SK-N-SH (cell line): ENCODE measurements at regions not wholly inside any gene's neighbourhood (a gene's known extent, or its start where the extent isn't known, plus 50 kb on each side); places are given as distances from the start of the nearest gene placed in this dataset.
"Not testable (repeated sequence)": the region's sequence is repeated elsewhere in the genome, so short reads cannot be mapped to it uniquely, and the experiment has no call there.

Source experiments
- CTCF ChIA-PET: fragments of 300-600, 350-600 bp; formaldehyde crosslinking; extraction: SDS; loops from one replicate; lab custom pipeline; 2021; lab: Yijun Ruan, JAX
- POLR2A ChIA-PET: fragments of 350-600 bp; sonication (Branson Sonifier 250); formaldehyde crosslinking; extraction: SDS; loops from one replicate; lab custom pipeline; 2020; ENCODE audit warnings: antibody characterized with exemption, inconsistent platforms; lab: Yijun Ruan, JAX
- DNase-seq: peaks from one replicate; pipeline ENCODE4 v3.0.0; 2012
- H2AFZ ChIP-seq: fragments of 200-600 bp; sonication (generic); 2 replicates; pipeline ENCODE4 v1.8.1; 2016; ENCODE audit warnings: antibody characterized with exemption, mild to moderate bottlenecking, low read depth
- H3F3A ChIP-seq: fragments of 200-600 bp; sonication (generic); replicated peaks from 2 replicates; pipeline ENCODE3; 2016; ENCODE audit warnings: antibody characterized with exemption, mild to moderate bottlenecking; ENCODE audit not compliant: insufficient read depth
- H3K27ac ChIP-seq, 2 experiments: fragments of 200-500 bp in 1 of 2; fragments of 200-600 bp in 1 of 2; sonication (Bioruptor generic) in 1 of 2; sonication (generic), shearing (Covaris generic) in 1 of 2; 2 replicates each; pipeline versions ENCODE4 v1.5.1 to v1.6.1; 2014 to 2016; ENCODE audit warnings: low read depth in 2 of 2, inconsistent platforms in 1 of 2, low read length in 1 of 2, mild to moderate bottlenecking in 1 of 2, mixed read lengths in 1 of 2
- H3K27me3 ChIP-seq: fragments of 200-600 bp; sonication (generic), shearing (Covaris generic); 2 replicates; pipeline ENCODE4 v1.6.1; 2016; ENCODE audit warnings: mixed run types; ENCODE audit not compliant: insufficient read depth
- H3K36me3 ChIP-seq, 2 experiments: fragments of 200-500 bp in 1 of 2; fragments of 200-600 bp in 1 of 2; sonication (Bioruptor generic) in 1 of 2; sonication (generic) in 1 of 2; replicated peaks in 1 of 2; 2 replicates each; pipeline versions ENCODE3 to v1.5.1; 2014 to 2016; ENCODE audit warnings: low read length in 1 of 2, mild to moderate bottlenecking in 1 of 2; ENCODE audit not compliant: insufficient read depth in 2 of 2, control insufficient read depth in 1 of 2
- H3K4me1 ChIP-seq, 2 experiments: fragments of 200-500 bp in 1 of 2; fragments of 200-600 bp in 1 of 2; sonication (Bioruptor generic) in 1 of 2; sonication (generic), shearing (Covaris generic) in 1 of 2; 2 replicates each; pipeline versions ENCODE4 v1.5.1 to v1.6.1; 2014 to 2016; ENCODE audit warnings: low read depth in 1 of 2, low read length in 1 of 2, mixed run types in 1 of 2; ENCODE audit not compliant: insufficient read depth in 2 of 2, control insufficient read depth in 1 of 2
- H3K4me2 ChIP-seq: fragments of 200-600 bp; sonication (generic), shearing (Covaris generic); 2 replicates; pipeline ENCODE4 v1.6.1; 2017; ENCODE audit warnings: mixed run types
- H3K4me3 ChIP-seq, 2 experiments: fragments of 200-500 bp in 1 of 2; fragments of 200-600 bp in 1 of 2; sonication (Bioruptor generic) in 1 of 2; sonication (generic), shearing (Covaris generic) in 1 of 2; 2 replicates each; pipeline versions ENCODE4 v1.5.1 to v1.8.1; 2014 to 2016; ENCODE audit warnings: low read depth in 2 of 2, inconsistent platforms in 1 of 2, low read length in 1 of 2, mild to moderate bottlenecking in 1 of 2, mixed read lengths in 1 of 2, moderate library complexity in 1 of 2
- H3K79me2 ChIP-seq: fragments of 200-600 bp; sonication (generic); 2 replicates; pipeline ENCODE4 v1.8.1; 2017; ENCODE audit warnings: mild to moderate bottlenecking; ENCODE audit not compliant: insufficient read depth
- H3K9ac ChIP-seq: fragments of 200-600 bp; sonication (generic); 2 replicates; pipeline ENCODE4 v1.6.1; 2017; ENCODE audit warnings: mixed run types
- H3K9me2 ChIP-seq: fragments of 200-600 bp; sonication (generic); 2 replicates; pipeline ENCODE4 v1.6.1; 2017; ENCODE audit warnings: mixed run types
- H3K9me3 ChIP-seq: fragments of 200-600 bp; sonication (generic); 2 replicates; pipeline ENCODE4 v1.6.1; 2017; ENCODE audit warnings: mixed run types, mild to moderate bottlenecking, moderate library complexity
- H4K20me1 ChIP-seq: fragments of 200-600 bp; sonication (generic); 2 replicates; pipeline ENCODE4 v1.6.1; 2017; ENCODE audit warnings: mild to moderate bottlenecking, mixed run types; ENCODE audit not compliant: insufficient read depth
- ELF1 ChIP-seq: IDR thresholded peaks from 2 replicates; pipeline ENCODE4 v1.4.0; 2012
- EZH2phosphoT487 ChIP-seq: fragments of 200-600 bp; sonication (generic); IDR thresholded peaks from 2 replicates; pipeline ENCODE4 v1.6.1; 2017; ENCODE audit warnings: low read depth, mixed run types, mild to moderate bottlenecking, antibody characterized with exemption, moderate library complexity, borderline replicate concordance
- FOSL2 ChIP-seq: IDR thresholded peaks from 2 replicates; pipeline ENCODE4 v1.4.0; 2012; ENCODE audit warnings: low read depth, mild to moderate bottlenecking, moderate library complexity, borderline replicate concordance
- FOXM1 ChIP-seq: IDR thresholded peaks from 2 replicates; pipeline ENCODE4 v1.4.0; 2012; ENCODE audit warnings: low read depth, mild to moderate bottlenecking
- GABPA ChIP-seq: IDR thresholded peaks from 2 replicates; pipeline ENCODE4 v1.4.0; 2012; ENCODE audit warnings: low read depth, mild to moderate bottlenecking
- GATA2 ChIP-seq: sonication (generic); formaldehyde crosslinking; IDR thresholded peaks from 2 replicates; pipeline ENCODE4 v1.5.0; 2020; ENCODE audit warnings: mild to moderate bottlenecking, missing genetic modification reagents
- MAX ChIP-seq: IDR thresholded peaks from 2 replicates; pipeline ENCODE4 v1.4.0; 2012; ENCODE audit warnings: low read depth
- MEF2A ChIP-seq: IDR thresholded peaks from 2 replicates; pipeline ENCODE4 v1.4.0; 2012; ENCODE audit warnings: low read depth, borderline replicate concordance
- MXI1 ChIP-seq: IDR thresholded peaks from 2 replicates; pipeline ENCODE4 v1.6.1; 2012; ENCODE audit warnings: mild to moderate bottlenecking, low read depth, low read length, improper control_type of control experiment
- NFIC ChIP-seq: IDR thresholded peaks from 2 replicates; pipeline ENCODE4 v1.4.0; 2012; ENCODE audit warnings: borderline replicate concordance
- NRF1 ChIP-seq: IDR thresholded peaks from 2 replicates; pipeline ENCODE4 v1.6.1; 2012; ENCODE audit warnings: low read depth, mild to moderate bottlenecking, low read length
- RXRA ChIP-seq: IDR thresholded peaks from 2 replicates; pipeline ENCODE4 v1.4.0; 2012; ENCODE audit warnings: low read depth, mild to moderate bottlenecking, borderline replicate concordance
- TAF1 ChIP-seq: IDR thresholded peaks from 2 replicates; pipeline ENCODE4 v1.6.1; 2012; ENCODE audit warnings: low read depth, mild to moderate bottlenecking, low read length, moderate library complexity, borderline replicate concordance
- TCF12 ChIP-seq: IDR thresholded peaks from 2 replicates; pipeline ENCODE4 v1.4.0; 2012
- YY1 ChIP-seq: IDR thresholded peaks from 2 replicates; pipeline ENCODE4 v1.4.0; 2012; ENCODE audit warnings: low read depth, mild to moderate bottlenecking
- WGBS: methylation state at CpG from one replicate; pipeline ENCODE4 v1.1.6; 2017; ENCODE audit warnings: low lambda C conversion rate; 5-methylcytosine and 5-hydroxymethylcytosine counted together
- TF ChIP-seq, protein P1 (sequence below): fragments of 200-600 bp; sonication (generic); IDR thresholded peaks from 2 replicates; pipeline ENCODE4 v1.6.1; 2017; ENCODE audit warnings: antibody characterized with exemption, mild to moderate bottlenecking, moderate library complexity
- TF ChIP-seq, protein P2 (sequence below): IDR thresholded peaks from 2 replicates; pipeline ENCODE4; 2012
- TF ChIP-seq, protein P3 (sequence below): fragments of 150-350 bp; IDR thresholded peaks from 2 replicates; pipeline ENCODE4 v1.6.1; 2016; ENCODE audit warnings: mild to moderate bottlenecking, low read depth, low read length
- TF ChIP-seq, protein P4 (sequence below): IDR thresholded peaks from 2 replicates; pipeline ENCODE4 v1.4.0; 2012; ENCODE audit warnings: low read depth, borderline replicate concordance

DNA sequence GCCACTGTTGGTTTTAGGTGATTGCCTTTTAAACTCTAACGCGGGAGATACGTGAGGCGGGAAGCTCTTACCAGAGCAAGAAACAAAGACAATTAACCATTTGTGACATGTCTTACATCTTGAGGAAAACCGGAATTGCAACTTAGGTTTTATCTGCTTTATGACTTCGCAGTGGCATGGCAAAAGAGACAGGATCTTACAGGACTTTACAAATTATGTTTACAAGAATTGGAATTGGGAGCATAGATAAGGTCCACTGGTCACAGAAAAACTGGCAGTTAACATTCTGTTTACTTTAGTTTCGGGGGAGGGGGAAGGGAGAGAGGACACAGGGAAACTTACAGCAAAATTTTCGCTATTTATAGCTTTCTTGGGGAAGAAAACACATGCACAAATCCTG, 1119.6 kb downstream of the ZPLD1 start:
- POLR2A ChIA-PET = no interaction called here
- no peaks in the 10 kb centered on the region for H3K27me3 ChIP-seq
- no peak overlapping the region for H3K4me2 ChIP-seq
- no peak for TF ChIP-seq FOXM1
- TF ChIP-seq, protein P1, sequence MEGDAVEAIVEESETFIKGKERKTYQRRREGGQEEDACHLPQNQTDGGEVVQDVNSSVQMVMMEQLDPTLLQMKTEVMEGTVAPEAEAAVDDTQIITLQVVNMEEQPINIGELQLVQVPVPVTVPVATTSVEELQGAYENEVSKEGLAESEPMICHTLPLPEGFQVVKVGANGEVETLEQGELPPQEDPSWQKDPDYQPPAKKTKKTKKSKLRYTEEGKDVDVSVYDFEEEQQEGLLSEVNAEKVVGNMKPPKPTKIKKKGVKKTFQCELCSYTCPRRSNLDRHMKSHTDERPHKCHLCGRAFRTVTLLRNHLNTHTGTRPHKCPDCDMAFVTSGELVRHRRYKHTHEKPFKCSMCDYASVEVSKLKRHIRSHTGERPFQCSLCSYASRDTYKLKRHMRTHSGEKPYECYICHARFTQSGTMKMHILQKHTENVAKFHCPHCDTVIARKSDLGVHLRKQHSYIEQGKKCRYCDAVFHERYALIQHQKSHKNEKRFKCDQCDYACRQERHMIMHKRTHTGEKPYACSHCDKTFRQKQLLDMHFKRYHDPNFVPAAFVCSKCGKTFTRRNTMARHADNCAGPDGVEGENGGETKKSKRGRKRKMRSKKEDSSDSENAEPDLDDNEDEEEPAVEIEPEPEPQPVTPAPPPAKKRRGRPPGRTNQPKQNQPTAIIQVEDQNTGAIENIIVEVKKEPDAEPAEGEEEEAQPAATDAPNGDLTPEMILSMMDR = no peak
- TF ChIP-seq EZH2phosphoT487 = no peak
- TF ChIP-seq NRF1 = no peak
- TF ChIP-seq NFIC = no peak
- no peak for TF ChIP-seq MAX
- TF ChIP-seq, protein P2, sequence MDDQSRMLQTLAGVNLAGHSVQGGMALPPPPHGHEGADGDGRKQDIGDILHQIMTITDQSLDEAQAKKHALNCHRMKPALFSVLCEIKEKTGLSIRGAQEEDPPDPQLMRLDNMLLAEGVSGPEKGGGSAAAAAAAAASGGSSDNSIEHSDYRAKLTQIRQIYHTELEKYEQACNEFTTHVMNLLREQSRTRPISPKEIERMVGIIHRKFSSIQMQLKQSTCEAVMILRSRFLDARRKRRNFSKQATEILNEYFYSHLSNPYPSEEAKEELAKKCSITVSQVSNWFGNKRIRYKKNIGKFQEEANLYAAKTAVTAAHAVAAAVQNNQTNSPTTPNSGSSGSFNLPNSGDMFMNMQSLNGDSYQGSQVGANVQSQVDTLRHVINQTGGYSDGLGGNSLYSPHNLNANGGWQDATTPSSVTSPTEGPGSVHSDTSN = no peak
- no peak for TF ChIP-seq MEF2A
- no peak for TF ChIP-seq MXI1
- no peak for TF ChIP-seq TAF1
- no peak overlapping the region for H3K27ac ChIP-seq
- DNase-seq = no peak
- CTCF ChIA-PET = no interaction called here
- no peak overlapping the region for H3K4me3 ChIP-seq
- H3K9me2 ChIP-seq = no peaks in the 10 kb centered on the region
- no peaks in the 10 kb centered on the region for H3K79me2 ChIP-seq
- H3K36me3 ChIP-seq = no peaks in the 10 kb centered on the region
- H3K4me1 ChIP-seq = no peaks in the 10 kb centered on the region
- no peak overlapping the region for H3K9ac ChIP-seq
- WGBS = 72% methylated on average over 8 of the region's 8 CpGs
- no peak overlapping the region for H2AFZ ChIP-seq
- no peaks in the 10 kb centered on the region for H4K20me1 ChIP-seq
- H3F3A ChIP-seq = no peaks in the 10 kb centered on the region
- H3K9me3 ChIP-seq = no peaks in the 10 kb centered on the region

GRCh38 chr3:103564116-103564515, 1129.3 kb downstream of the ZPLD1 start:
- H3K4me3 ChIP-seq, H3K27me3 ChIP-seq, H3F3A ChIP-seq, H3K9me2 ChIP-seq, H3K27ac ChIP-seq, H3K9ac ChIP-seq, H3K36me3 ChIP-seq, H3K4me2 ChIP-seq, DNase-seq, POLR2A ChIA-PET, H3K4me1 ChIP-seq, H2AFZ ChIP-seq, H4K20me1 ChIP-seq, CTCF ChIA-PET, H3K9me3 ChIP-seq, H3K79me2 ChIP-seq: not testable (repeated sequence)
- WGBS = 54% methylated on average over 5 of the region's 6 CpGs

DNA sequence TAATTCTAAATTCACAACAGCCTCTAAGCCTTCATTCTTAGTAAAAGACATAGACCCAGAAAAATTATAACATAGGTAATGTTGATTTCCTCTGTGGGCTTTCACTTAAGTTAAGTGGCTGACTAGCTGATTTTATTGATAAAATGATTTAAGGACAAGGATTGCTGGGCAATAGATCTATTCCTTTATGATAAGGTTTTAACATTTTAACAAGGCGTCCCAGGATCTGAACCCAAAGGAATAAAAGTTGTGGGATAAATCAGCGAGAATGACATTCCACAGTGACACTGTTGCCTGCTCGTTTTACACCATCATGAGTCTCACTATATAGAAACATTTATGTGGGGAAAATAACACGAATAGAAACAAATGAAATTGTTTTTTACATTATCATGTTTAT, 1151.0 kb downstream of the ZPLD1 start:
- no peaks in the 10 kb centered on the region for H3K9me2 ChIP-seq
- H3K4me1 ChIP-seq = no peaks in the 10 kb centered on the region
- POLR2A ChIA-PET = no interaction called here
- H3K9ac ChIP-seq = no peak overlapping the region
- no peak overlapping the region for H3K4me3 ChIP-seq
- no peaks in the 10 kb centered on the region for H3K36me3 ChIP-seq
- no peak for DNase-seq
- no peaks in the 10 kb centered on the region for H3K9me3 ChIP-seq
- CTCF ChIA-PET = no interaction called here
- H3K27ac ChIP-seq = no peak overlapping the region
- 49% methylated on average over 4 of the region's 4 CpGs for WGBS
- no peaks in the 10 kb centered on the region for H4K20me1 ChIP-seq
- no peaks in the 10 kb centered on the region for H3K27me3 ChIP-seq
- H2AFZ ChIP-seq = no peak overlapping the region
- no peaks in the 10 kb centered on the region for H3K79me2 ChIP-seq
- H3F3A ChIP-seq = no peaks in the 10 kb centered on the region
- H3K4me2 ChIP-seq = no peak overlapping the region
- TF ChIP-seq, protein P3, sequence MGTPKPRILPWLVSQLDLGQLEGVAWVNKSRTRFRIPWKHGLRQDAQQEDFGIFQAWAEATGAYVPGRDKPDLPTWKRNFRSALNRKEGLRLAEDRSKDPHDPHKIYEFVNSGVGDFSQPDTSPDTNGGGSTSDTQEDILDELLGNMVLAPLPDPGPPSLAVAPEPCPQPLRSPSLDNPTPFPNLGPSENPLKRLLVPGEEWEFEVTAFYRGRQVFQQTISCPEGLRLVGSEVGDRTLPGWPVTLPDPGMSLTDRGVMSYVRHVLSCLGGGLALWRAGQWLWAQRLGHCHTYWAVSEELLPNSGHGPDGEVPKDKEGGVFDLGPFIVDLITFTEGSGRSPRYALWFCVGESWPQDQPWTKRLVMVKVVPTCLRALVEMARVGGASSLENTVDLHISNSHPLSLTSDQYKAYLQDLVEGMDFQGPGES = no peak
- no peak for TF ChIP-seq YY1
- no peak for TF ChIP-seq TCF12
- TF ChIP-seq, protein P4, sequence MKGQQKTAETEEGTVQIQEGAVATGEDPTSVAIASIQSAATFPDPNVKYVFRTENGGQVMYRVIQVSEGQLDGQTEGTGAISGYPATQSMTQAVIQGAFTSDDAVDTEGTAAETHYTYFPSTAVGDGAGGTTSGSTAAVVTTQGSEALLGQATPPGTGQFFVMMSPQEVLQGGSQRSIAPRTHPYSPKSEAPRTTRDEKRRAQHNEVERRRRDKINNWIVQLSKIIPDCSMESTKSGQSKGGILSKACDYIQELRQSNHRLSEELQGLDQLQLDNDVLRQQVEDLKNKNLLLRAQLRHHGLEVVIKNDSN = no peak
- no peak for TF ChIP-seq FOSL2
- TF ChIP-seq GABPA = no peak
- TF ChIP-seq ELF1 = no peak
- no peak for TF ChIP-seq RXRA
- TF ChIP-seq GATA2 (CRISPR knock-in tag) = no peak
